ENCODE measurements at regions not wholly inside any gene's neighbourhood (a gene's known extent, or its start where the extent isn't known, plus 50 kb on each side); places are given as distances from the start of the nearest gene placed in this dataset.

DNA sequence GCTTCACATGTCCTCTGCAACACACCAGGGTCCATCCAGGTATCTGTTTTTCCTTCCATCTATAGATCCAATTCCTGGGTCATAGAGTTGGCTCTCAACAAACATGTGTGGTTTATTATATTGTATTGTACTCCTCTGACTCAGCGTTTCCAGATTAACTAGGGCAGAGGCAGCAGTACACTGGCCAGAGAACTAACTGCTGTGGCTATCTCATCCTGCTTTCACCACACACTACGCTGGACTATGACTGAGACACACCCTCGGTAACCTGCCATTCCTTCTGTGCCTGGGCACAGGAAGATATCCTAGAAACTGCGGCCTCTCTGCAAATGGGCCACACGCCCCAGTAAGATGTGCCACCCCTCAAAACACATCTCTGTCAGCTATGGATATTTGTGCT is 159.8 kb upstream of the STK17B start:
- TF ChIP-seq CTCF (conservative IDR thresholded peaks at IDR 0.05; ENCODE audit: low read depth, low read length), result no peak
- H3K4me3 ChIP-seq (ENCODE audit: low read depth, low read length), result no peak overlapping the region
- DNase-seq (ENCODE audit: low read depth), result no peak

DNA sequence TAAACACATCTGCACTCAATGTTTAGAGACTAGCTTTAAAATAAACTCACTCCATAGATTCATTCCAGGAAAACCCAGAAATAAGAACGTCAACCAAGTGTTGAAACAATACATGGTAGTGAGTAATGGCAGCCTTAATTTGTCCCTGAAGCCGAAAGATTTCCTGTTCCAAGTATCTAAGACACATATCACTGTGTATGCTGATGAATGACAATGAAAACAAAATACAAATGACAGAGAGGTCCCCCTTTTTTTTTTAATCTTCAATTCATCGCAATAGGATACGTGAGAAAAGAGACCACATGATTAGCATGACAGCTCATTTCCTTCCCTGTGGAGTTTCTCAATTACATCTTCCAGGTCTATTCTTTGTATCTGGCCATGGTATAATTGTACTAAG is 160.5 kb upstream of the STK17B start:
- no peak for TF ChIP-seq CTCF (conservative IDR thresholded peaks at IDR 0.05; ENCODE audit: low read depth, low read length)
- no peak overlapping the region for H3K4me3 ChIP-seq (ENCODE audit: low read depth, low read length)
- DNase-seq (ENCODE audit: low read depth), result no peak

DNA sequence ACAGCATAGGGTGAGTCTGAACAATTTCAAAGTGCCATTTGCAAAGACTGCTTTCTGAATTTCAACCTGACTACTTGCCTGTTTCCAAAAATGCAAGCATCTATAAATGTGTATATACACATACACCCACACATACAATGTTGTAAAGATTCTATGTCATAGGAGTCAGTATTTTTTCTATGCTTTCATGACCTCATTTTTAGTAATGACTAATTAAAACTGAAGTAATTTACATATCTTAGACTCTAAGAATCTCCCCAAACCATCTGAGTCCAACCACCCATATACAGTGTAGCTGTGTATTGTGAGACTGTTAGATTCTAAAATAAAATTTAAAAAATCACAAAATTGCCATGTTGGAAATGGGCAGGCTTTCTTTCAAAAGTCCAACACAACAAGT is 162.0 kb upstream of the STK17B start:
- H3K4me3 ChIP-seq (ENCODE audit: low read depth, low read length), result no peak overlapping the region
- no peak for DNase-seq (ENCODE audit: low read depth)
- no peak for TF ChIP-seq CTCF (conservative IDR thresholded peaks at IDR 0.05; ENCODE audit: low read depth, low read length)

GRCh38 chr2:196334710-196335109 is 163.3 kb upstream of the STK17B start:
- TF ChIP-seq CTCF (conservative IDR thresholded peaks at IDR 0.05; ENCODE audit: low read depth, low read length), result no peak
- DNase-seq (ENCODE audit: low read depth), result no peak
- no peak overlapping the region for H3K4me3 ChIP-seq (ENCODE audit: low read depth, low read length)

DNA sequence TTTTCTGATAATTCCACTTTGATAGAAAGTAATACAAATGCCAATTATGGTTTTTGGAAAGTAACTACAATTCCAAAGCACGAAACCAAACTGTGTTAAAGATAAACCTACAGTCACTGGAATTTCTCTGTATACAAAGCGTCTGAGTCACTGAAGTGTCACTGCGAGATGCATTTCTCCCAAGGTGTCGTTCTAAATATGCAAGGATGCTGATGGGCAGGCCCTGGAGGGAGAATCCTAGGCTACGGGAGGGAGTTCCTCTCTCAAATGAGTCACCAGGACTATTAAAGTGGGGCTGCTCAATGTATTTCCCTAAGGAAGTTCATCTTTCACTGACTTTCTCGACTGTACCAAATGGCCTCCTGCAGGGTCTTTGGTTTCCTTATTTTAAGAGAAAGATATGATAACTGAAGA is 163.8 kb upstream of the STK17B start:
- no peak for TF ChIP-seq CTCF (conservative IDR thresholded peaks at IDR 0.05; ENCODE audit: low read depth, low read length)
- no peak overlapping the region for H3K4me3 ChIP-seq (ENCODE audit: low read depth, low read length)
- no peak for DNase-seq (ENCODE audit: low read depth)

- no peak overlapping the region for H3K4me3 ChIP-seq (ENCODE audit: low read depth, low read length)
- no peak for TF ChIP-seq CTCF (conservative IDR thresholded peaks at IDR 0.05; ENCODE audit: low read depth, low read length)
- no peak for DNase-seq (ENCODE audit: low read depth)
Observed at GRCh38 chr2:196336207-196336606, 164.8 kb upstream of the STK17B start.

- TF ChIP-seq CTCF (conservative IDR thresholded peaks at IDR 0.05; ENCODE audit: low read depth, low read length), result no peak
- H3K4me3 ChIP-seq (ENCODE audit: low read depth, low read length), result no peak overlapping the region
- DNase-seq (ENCODE audit: low read depth), result no peak
Observed at GRCh38 chr2:196336715-196337114, 165.3 kb upstream of the STK17B start.

Data from epithelial cell of proximal tubule (primary cell).